ENCODE measurements at regions not wholly inside any gene's neighbourhood (a gene's known extent, or its start where the extent isn't known, plus 50 kb on each side); places are given as distances from the start of the nearest gene placed in this dataset.

DNA sequence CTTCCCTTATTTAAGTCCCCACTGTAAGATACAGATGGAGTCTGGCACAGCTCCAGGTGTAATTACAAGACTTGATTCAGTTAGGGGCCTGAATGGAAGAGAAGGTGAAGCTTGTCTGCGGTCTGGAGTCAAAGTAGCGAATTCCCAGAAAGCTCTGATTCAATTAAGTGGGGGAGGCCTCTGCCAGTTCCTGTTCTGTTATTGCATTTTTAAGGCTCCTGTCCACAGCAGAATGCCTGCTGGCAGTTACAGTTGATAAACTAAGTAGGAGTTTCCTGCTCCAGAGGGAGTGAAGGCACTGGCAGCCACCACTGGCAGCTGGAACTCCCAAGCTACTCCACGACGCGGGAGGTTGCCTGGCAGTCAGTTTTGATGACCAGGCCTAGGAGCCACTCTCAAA, 181.1 kb downstream of the SOCS6 start:
- Histone ChIP-seq H3K27ac (no peak overlapping the region), H3K4me3 (no peak overlapping the region), H3K36me3 (replicated peaks in 1 of 2; ENCODE audit: insufficient read depth in 1 of 2, low read depth in 2 of 2) (no peaks in the 10 kb centered on the region), H3K4me1 (no peaks in the 10 kb centered on the region), H3K9me3 (no peaks in the 10 kb centered on the region), H3K27me3 (no peaks in the 10 kb centered on the region)
- ATAC-seq = no peak
- intact Hi-C loops (cut with DNase I) = no loop called here
- WGBS, 2 donors = 38 to 61% methylated on average over 5 of the region's 5 CpGs
- TF ChIP-seq POLR2A (IDR thresholded peaks at IDR 0.05) = no peak
- TF ChIP-seq, protein P1, sequence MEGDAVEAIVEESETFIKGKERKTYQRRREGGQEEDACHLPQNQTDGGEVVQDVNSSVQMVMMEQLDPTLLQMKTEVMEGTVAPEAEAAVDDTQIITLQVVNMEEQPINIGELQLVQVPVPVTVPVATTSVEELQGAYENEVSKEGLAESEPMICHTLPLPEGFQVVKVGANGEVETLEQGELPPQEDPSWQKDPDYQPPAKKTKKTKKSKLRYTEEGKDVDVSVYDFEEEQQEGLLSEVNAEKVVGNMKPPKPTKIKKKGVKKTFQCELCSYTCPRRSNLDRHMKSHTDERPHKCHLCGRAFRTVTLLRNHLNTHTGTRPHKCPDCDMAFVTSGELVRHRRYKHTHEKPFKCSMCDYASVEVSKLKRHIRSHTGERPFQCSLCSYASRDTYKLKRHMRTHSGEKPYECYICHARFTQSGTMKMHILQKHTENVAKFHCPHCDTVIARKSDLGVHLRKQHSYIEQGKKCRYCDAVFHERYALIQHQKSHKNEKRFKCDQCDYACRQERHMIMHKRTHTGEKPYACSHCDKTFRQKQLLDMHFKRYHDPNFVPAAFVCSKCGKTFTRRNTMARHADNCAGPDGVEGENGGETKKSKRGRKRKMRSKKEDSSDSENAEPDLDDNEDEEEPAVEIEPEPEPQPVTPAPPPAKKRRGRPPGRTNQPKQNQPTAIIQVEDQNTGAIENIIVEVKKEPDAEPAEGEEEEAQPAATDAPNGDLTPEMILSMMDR (IDR thresholded peaks at IDR 0.05) = no peak
- DNase-seq = no peak

DNA sequence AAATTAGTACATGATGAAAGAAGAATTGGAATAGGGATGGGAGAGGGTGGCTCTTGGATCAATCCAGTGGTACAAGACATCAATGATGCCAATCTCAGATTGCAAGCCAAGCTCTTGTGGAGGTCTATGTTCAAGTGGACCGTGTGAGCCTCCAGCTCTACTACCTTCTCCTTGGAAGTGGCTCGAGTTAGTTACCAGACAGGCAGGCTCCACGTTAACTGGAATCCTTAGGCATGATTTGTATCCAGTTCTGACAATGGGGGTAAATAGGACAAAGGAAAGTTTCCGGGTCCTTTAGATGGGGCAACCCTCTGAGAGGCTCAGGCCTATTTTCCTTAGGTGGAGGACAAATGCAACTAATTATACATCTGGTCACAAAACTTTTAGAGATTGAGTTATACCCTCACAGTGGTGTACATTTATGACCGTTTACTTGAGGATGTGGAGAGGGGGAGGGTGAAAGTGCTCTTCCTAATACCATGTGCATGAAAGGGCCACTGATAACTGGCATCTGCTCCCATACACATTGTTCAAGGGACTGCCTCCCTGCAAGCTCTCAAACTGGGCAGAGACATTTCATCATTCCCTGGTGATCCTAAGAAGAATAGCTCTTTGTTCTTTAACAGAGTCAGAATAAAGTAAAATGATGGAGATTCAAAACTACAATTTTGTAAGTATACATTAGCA, 180.2 kb downstream of the SOCS6 start:
- Histone ChIP-seq H3K36me3 (replicated peaks in 1 of 2; ENCODE audit: insufficient read depth in 1 of 2, low read depth in 2 of 2) (no peaks in the 10 kb centered on the region), H3K9me3 (no peaks in the 10 kb centered on the region), H3K27me3 (no peaks in the 10 kb centered on the region), H3K4me3 (no peak overlapping the region), H3K27ac (no peak overlapping the region), H3K4me1 (peaks cover 8% of the 10 kb centered on the region)
- intact Hi-C loops (cut with DNase I) = no loop called here
- 50 to 69% methylated on average over 5 of the region's 5 CpGs for WGBS, 2 donors
- ATAC-seq = no peak
- TF ChIP-seq, protein P1 (IDR thresholded peaks at IDR 0.05) = no peak
- no peak for TF ChIP-seq POLR2A (IDR thresholded peaks at IDR 0.05)
- no peak for DNase-seq

DNA sequence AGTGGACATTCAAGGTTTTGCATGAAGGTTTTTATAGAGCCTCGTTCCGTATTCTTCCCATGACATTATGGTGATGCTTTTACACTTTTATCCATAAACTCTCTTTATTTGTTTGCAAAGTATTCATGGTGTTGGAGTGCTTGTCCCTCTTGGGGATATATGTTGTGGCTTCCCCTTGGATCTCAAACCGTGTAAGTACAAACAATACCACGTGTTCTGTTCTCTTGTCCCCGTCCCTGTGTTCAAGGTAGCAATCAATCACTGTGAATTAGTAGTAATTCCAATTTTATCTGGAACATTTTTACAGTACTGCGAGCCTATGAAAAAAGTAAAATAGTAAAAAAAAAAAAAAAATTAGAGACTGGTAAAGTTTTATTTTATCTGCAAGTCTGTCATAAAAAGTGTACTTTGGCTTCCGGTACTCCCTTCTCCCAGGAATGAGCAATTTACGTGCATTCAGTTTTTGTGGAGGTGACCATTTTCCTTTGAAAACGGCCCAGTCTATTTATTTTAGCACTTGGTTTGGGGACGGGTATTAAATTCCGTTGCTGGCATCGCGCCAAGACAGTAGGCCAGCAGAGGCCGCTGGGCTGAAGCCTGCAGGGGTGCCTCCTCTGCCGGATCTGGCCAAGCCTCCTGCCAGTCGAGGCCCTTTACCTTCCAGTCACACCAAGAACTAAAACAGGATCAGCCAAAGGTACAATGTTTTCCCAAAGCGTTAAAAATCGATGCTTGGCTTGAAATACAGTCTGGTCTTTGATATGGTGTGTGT, 175.7 kb downstream of the SOCS6 start:
- DNase-seq = peak; percentile 71 to 83 (median 75)
- WGBS, 2 donors = 7 to 8% methylated on average over 17 to 18 of the region's 18 CpGs
- H3K27me3 ChIP-seq = no peaks in the 10 kb centered on the region
- no peak for TF ChIP-seq POLR2A (IDR thresholded peaks at IDR 0.05)
- TF ChIP-seq, protein P1 (IDR thresholded peaks at IDR 0.05) = peak in 5 of 7 experiments; percentile 11 to 45 (median 40)
- H3K27ac ChIP-seq = peak overlapping the region in 2 of 4 donors; percentile 17 to 29
- H3K4me1 ChIP-seq = peaks cover 9% of the 10 kb centered on the region
- H3K4me3 ChIP-seq = no peak overlapping the region
- ATAC-seq = peak; percentile 72
- H3K36me3 ChIP-seq (replicated peaks in 1 of 2; ENCODE audit: insufficient read depth in 1 of 2, low read depth in 2 of 2) = no peaks in the 10 kb centered on the region
- H3K9me3 ChIP-seq = no peaks in the 10 kb centered on the region
- intact Hi-C loops (cut with DNase I) = no loop called here

DNA sequence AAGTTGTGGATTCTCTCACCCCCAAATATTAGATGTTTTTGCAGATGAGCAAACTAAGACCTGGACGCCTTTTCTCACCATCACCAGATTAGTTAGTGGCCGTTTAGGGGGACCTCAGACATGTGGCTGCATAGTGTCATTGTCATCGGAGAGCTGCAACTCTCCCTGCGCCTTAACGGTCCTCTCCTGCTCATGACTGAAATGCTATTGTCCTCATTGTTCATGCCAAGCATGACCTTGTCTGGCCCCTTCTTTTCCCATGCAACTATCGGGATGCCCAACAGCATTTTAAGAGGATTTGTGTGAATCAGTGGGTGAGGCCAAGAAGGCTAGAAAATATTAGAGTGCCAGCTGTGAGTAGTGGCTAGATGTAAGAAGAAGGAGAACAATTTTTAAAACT, 174.2 kb downstream of the SOCS6 start:
- ATAC-seq = no peak
- DNase-seq = no peak
- Histone ChIP-seq H3K27me3 (no peaks in the 10 kb centered on the region), H3K36me3 (replicated peaks in 1 of 2; ENCODE audit: insufficient read depth in 1 of 2, low read depth in 2 of 2) (no peaks in the 10 kb centered on the region), H3K27ac (no peak overlapping the region), H3K4me1 (peaks cover 9% of the 10 kb centered on the region), H3K4me3 (no peak overlapping the region), H3K9me3 (no peaks in the 10 kb centered on the region)
- intact Hi-C loops (cut with DNase I) = no loop called here
- TF ChIP-seq, protein P1 (IDR thresholded peaks at IDR 0.05) = no peak
- TF ChIP-seq POLR2A (IDR thresholded peaks at IDR 0.05) = no peak
- WGBS, 2 donors = 70 to 75% methylated on average over 6 of the region's 6 CpGs
